ENCODE measurements at regions not wholly inside any gene's neighbourhood (a gene's known extent, or its start where the extent isn't known, plus 50 kb on each side); places are given as distances from the start of the nearest gene placed in this dataset.
A peak's percentile ranks its signal among the peaks of the same experiment; 100 is the strongest.

DNA sequence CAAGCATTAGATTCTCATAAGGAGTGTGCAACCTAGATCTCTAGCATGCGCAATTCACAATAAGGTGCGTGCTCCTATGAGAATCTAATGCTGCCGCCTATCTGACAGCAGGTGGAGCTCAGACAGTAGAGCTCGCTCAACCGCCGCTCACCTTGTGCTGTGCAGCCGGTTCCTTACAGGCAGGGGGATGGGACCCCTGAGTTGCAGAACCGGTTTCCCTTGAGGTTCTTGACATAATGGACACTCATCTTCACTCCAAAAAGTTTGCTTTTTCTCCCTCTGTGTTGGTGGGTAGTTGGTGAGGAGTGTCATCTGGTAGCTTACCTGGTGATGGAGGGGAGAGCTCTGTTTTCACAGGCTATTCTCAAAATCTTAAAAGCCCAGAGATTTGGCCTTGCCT lies 324.0 kb upstream of the TBL1XR1 start (continued):
- TF ChIP-seq, protein P1, sequence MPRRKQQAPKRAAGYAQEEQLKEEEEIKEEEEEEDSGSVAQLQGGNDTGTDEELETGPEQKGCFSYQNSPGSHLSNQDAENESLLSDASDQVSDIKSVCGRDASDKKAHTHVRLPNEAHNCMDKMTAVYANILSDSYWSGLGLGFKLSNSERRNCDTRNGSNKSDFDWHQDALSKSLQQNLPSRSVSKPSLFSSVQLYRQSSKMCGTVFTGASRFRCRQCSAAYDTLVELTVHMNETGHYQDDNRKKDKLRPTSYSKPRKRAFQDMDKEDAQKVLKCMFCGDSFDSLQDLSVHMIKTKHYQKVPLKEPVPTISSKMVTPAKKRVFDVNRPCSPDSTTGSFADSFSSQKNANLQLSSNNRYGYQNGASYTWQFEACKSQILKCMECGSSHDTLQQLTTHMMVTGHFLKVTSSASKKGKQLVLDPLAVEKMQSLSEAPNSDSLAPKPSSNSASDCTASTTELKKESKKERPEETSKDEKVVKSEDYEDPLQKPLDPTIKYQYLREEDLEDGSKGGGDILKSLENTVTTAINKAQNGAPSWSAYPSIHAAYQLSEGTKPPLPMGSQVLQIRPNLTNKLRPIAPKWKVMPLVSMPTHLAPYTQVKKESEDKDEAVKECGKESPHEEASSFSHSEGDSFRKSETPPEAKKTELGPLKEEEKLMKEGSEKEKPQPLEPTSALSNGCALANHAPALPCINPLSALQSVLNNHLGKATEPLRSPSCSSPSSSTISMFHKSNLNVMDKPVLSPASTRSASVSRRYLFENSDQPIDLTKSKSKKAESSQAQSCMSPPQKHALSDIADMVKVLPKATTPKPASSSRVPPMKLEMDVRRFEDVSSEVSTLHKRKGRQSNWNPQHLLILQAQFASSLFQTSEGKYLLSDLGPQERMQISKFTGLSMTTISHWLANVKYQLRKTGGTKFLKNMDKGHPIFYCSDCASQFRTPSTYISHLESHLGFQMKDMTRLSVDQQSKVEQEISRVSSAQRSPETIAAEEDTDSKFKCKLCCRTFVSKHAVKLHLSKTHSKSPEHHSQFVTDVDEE (CRISPR knock-in tag; IDR thresholded peaks at IDR 0.05): no peak
- TF ChIP-seq, protein P2, sequence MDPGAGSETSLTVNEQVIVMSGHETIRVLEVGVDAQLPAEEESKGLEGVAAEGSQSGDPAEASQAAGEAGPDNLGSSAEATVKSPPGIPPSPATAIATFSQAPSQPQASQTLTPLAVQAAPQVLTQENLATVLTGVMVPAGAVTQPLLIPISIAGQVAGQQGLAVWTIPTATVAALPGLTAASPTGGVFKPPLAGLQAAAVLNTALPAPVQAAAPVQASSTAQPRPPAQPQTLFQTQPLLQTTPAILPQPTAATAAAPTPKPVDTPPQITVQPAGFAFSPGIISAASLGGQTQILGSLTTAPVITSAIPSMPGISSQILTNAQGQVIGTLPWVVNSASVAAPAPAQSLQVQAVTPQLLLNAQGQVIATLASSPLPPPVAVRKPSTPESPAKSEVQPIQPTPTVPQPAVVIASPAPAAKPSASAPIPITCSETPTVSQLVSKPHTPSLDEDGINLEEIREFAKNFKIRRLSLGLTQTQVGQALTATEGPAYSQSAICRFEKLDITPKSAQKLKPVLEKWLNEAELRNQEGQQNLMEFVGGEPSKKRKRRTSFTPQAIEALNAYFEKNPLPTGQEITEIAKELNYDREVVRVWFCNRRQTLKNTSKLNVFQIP (CRISPR knock-in tag; IDR thresholded peaks at IDR 0.05; ENCODE audit: borderline replicate concordance, low read depth): no peak
- TF ChIP-seq TCF4 (CRISPR knock-in tag; IDR thresholded peaks at IDR 0.05; ENCODE audit: borderline replicate concordance): no peak
- no peak for TF ChIP-seq ESRRG (CRISPR knock-in tag; IDR thresholded peaks at IDR 0.05)

DNA sequence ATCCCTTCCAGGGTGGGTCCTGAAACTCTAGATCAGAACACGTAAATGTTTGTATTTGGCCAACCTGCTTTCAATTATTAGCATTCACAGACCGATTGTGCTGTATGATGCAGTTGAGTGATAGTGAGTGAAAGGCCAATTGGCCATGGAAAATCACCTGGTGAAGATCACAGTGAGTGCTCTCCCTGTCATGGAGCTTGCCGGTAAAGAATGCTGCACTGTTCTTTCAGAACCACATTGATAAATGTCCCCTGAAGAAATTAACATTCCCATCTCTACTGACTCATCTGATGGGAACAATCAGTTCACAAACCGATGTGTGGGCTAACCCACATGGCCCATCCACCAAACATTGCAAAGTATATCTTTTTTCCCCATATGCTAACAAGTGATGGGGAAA lies 324.8 kb upstream of the TBL1XR1 start:
- TF ChIP-seq RARB (CRISPR knock-in tag; IDR thresholded peaks at IDR 0.05) (no peak), ESRRG (CRISPR knock-in tag; IDR thresholded peaks at IDR 0.05) (0 out of 2 replicates have a peak, but pooled peaks have one; percentile 56), ARNTL (CRISPR knock-in tag; IDR thresholded peaks at IDR 0.05; ENCODE audit: borderline replicate concordance, low read depth) (no peak), OSR1 (CRISPR knock-in tag; IDR thresholded peaks at IDR 0.05) (no peak), BACH2 (CRISPR knock-in tag; IDR thresholded peaks at IDR 0.05; ENCODE audit: borderline replicate concordance) (no peak), ISL1 (CRISPR knock-in tag; IDR thresholded peaks at IDR 0.05) (peak; percentile 94), ZNF70 (CRISPR knock-in tag; IDR thresholded peaks at IDR 0.05) (no peak), TCF4 (CRISPR knock-in tag; IDR thresholded peaks at IDR 0.05; ENCODE audit: borderline replicate concordance) (peak; percentile 65; the same call in 1 of the 2 replicates), ZFP3 (CRISPR knock-in tag; IDR thresholded peaks at IDR 0.05) (0 out of 2 replicates have a peak, but pooled peaks have one; percentile 57), SNAI2 (CRISPR knock-in tag; IDR thresholded peaks at IDR 0.05) (no peak), GLIS3 (CRISPR knock-in tag; IDR thresholded peaks at IDR 0.05) (no peak), PPARA (CRISPR knock-in tag; IDR thresholded peaks at IDR 0.05; ENCODE audit: borderline replicate concordance) (no peak), ZFP30 (CRISPR knock-in tag; IDR thresholded peaks at IDR 0.05) (no peak), ZNF8 (CRISPR knock-in tag; IDR thresholded peaks at IDR 0.05) (peak; percentile 49; the same call in 1 of the 2 replicates), ZC3H10 (CRISPR knock-in tag; IDR thresholded peaks at IDR 0.05) (peak; percentile 61; the same call in 1 of the 2 replicates), TOX (CRISPR knock-in tag; IDR thresholded peaks at IDR 0.05; ENCODE audit: borderline replicate concordance) (no peak), ZNF565 (CRISPR knock-in tag; conservative IDR thresholded peaks at IDR 0.05; ENCODE audit: low read depth) (no peak), CSDC2 (CRISPR knock-in tag; IDR thresholded peaks at IDR 0.05) (no peak)
- TF ChIP-seq, protein P3, sequence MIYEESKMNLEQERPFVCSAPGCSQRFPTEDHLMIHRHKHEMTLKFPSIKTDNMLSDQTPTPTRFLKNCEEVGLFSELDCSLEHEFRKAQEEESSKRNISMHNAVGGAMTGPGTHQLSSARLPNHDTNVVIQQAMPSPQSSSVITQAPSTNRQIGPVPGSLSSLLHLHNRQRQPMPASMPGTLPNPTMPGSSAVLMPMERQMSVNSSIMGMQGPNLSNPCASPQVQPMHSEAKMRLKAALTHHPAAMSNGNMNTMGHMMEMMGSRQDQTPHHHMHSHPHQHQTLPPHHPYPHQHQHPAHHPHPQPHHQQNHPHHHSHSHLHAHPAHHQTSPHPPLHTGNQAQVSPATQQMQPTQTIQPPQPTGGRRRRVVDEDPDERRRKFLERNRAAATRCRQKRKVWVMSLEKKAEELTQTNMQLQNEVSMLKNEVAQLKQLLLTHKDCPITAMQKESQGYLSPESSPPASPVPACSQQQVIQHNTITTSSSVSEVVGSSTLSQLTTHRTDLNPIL (CRISPR knock-in tag; IDR thresholded peaks at IDR 0.05; ENCODE audit: low read depth): peak; percentile 72
- TF ChIP-seq, protein P4, sequence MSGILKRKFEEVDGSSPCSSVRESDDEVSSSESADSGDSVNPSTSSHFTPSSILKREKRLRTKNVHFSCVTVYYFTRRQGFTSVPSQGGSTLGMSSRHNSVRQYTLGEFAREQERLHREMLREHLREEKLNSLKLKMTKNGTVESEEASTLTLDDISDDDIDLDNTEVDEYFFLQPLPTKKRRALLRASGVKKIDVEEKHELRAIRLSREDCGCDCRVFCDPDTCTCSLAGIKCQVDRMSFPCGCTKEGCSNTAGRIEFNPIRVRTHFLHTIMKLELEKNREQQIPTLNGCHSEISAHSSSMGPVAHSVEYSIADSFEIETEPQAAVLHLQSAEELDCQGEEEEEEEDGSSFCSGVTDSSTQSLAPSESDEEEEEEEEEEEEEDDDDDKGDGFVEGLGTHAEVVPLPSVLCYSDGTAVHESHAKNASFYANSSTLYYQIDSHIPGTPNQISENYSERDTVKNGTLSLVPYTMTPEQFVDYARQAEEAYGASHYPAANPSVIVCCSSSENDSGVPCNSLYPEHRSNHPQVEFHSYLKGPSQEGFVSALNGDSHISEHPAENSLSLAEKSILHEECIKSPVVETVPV (CRISPR knock-in tag; IDR thresholded peaks at IDR 0.05): no peak
- TF ChIP-seq, protein P1 (CRISPR knock-in tag; IDR thresholded peaks at IDR 0.05): peak; percentile 79; the same call in 1 of the 2 replicates
- TF ChIP-seq, protein P2 (CRISPR knock-in tag; IDR thresholded peaks at IDR 0.05; ENCODE audit: borderline replicate concordance, low read depth): no peak
- TF ChIP-seq, protein P5, sequence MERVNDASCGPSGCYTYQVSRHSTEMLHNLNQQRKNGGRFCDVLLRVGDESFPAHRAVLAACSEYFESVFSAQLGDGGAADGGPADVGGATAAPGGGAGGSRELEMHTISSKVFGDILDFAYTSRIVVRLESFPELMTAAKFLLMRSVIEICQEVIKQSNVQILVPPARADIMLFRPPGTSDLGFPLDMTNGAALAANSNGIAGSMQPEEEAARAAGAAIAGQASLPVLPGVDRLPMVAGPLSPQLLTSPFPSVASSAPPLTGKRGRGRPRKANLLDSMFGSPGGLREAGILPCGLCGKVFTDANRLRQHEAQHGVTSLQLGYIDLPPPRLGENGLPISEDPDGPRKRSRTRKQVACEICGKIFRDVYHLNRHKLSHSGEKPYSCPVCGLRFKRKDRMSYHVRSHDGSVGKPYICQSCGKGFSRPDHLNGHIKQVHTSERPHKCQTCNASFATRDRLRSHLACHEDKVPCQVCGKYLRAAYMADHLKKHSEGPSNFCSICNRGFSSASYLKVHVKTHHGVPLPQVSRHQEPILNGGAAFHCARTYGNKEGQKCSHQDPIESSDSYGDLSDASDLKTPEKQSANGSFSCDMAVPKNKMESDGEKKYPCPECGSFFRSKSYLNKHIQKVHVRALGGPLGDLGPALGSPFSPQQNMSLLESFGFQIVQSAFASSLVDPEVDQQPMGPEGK (CRISPR knock-in tag; IDR thresholded peaks at IDR 0.05; ENCODE audit: borderline replicate concordance): peak; percentile 86; the same call in 1 of the 2 replicates
- ATAC-seq: peak; percentile 62

Data from SK-N-SH treated with all-trans-retinoic acid at 6 μM for 48 hours (cell line).